Renal cortex interstitium (tissue), 11 donors: ENCODE measurements at regions not wholly inside any gene's neighbourhood (a gene's known extent, or its start where the extent isn't known, plus 50 kb on each side); places are given as distances from the start of the nearest gene placed in this dataset.

Experiments used
- DNase-seq, 11 donors: peaks; one replicate each; pipeline ENCODE4 v3.0.0-alpha.2; 2013; ENCODE audit warnings: low read depth in 9 of 11, low spot score in 4 of 11; ENCODE audit errors: extremely low read depth in 1 of 11

- DNase-seq: no peak
These were observed 96.9 kb upstream of the BHLHE23 start for GRCh38 chr20:63103402-63104311.

- no peak for DNase-seq
These were observed 96.1 kb upstream of the BHLHE23 start for GRCh38 chr20:63102721-63103375.

DNA sequence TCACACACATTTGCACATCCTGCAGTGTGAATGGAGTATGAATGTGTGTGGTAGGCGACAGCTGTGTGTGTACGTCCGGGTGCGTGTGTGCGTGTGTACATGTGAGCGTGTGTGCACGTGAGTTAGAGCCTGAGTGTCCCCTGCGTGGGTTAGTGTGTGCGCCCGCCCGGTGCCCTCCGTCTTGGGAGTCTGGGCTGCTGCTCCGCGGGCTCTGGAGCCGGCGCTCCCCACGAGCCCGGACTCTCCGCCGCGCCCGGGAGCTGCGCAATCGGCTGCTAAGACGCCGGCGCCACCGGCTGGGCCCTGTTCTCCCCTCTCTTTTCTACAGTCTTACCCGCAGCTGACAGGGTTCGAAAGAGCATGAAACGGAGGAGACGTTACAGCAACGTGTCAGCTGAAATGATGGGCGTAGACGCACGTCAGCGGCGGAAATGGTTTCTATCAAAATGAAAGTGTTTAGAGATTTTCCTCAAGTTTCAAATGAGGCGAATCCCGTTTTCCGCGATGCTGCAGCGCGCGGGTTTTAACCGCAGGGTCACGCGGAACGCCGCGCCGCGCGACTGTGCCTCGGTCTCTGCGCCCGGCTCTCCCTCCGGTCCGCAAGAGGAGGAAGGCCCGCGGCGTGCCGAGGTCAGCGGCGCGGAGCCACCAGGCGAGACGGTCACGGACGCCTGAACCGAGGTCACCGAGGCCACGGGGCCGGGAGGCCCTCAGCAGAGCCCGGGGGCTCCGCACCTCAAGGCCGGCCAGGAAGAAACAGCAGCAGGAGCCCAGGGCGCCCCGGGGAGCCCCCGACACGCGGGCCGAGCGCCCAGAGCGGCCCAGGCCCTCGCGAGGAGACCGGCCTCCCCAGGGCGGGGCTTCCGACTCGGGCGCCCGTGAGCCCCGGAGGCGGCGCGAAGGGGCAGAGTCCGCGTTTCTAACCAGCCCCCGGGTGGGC is 95.3 kb upstream of the BHLHE23 start:
- peak in 7 of 11 donors; percentile 9 to 24 (median 18) for DNase-seq

DNA sequence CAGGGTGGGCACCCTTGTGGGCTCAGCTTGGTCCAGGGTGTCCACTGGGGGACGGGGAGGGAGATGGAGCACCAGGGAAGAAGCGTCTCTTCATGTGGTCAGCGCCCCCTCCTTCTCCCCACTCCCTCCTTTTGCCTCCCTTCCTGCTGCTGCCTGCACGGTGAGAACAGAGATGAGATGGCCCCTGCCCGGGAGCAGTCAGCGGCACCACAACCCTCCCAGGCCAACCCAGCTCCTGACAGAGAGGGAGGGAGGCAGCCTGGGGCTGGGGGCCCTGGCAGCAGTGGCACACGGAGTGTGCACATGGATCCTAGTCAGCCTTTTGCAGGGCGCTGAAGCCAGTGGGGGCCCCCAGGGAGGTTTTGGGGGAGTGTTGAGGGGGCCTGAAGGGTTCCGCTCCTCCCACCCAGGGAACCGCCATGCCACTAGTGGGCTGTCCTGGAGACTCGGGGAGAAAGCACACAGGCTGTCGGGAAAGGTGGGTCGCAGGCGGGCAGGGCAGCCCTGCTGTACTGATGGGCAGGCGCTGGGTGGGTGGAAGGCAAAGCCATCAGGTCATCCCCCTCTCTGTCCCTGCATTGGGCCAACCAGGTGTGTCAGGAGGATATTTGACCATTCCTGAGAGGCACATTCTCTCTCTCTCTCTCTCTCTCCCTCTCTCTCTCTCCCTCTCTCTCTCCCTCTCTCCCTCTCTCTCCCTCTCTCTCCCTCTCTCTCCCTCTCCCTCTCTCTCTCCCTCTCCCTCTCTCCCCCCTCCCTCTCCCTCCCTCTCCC is 94.3 kb upstream of the BHLHE23 start:
- DNase-seq: no peak

GRCh38 chr20:63100174-63100925 is 93.6 kb upstream of the BHLHE23 start:
- DNase-seq: no peak

GRCh38 chr20:63099456-63100173 is 92.9 kb upstream of the BHLHE23 start:
- DNase-seq: no peak

DNA sequence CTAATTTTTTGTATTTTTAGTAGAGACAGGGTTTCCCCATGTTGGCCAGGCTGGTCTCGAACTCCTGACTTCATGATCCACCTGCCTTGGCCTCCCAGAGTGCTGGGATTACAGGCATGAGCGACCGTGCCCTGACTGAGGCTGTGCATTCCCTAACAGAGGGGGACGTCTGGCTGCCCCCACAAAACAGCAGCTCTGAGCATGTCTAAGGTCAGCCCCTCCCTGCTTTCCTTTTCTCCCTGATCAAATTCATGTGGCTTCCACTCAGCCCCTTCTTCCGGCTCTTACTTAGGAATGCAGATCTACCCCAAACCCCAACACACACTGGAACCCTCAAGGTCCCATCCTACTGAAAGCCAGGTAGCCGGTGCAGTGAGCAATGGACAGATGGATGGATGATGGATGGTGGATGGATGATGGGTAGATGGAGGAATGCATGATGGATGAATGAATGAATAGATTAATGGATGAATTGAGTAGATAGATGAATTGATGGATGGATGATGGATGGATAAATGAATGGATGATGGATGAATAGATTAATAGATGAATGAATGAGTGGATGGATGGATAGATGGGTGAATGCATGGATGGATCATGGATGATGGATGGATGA is 91.5 kb upstream of the BHLHE23 start:
- DNase-seq: no peak

- no peak for DNase-seq
These were observed 90.6 kb upstream of the BHLHE23 start for GRCh38 chr20:63097336-63097831.

- no peak for DNase-seq
These were observed 90.0 kb upstream of the BHLHE23 start for GRCh38 chr20:63096681-63097335.

DNA sequence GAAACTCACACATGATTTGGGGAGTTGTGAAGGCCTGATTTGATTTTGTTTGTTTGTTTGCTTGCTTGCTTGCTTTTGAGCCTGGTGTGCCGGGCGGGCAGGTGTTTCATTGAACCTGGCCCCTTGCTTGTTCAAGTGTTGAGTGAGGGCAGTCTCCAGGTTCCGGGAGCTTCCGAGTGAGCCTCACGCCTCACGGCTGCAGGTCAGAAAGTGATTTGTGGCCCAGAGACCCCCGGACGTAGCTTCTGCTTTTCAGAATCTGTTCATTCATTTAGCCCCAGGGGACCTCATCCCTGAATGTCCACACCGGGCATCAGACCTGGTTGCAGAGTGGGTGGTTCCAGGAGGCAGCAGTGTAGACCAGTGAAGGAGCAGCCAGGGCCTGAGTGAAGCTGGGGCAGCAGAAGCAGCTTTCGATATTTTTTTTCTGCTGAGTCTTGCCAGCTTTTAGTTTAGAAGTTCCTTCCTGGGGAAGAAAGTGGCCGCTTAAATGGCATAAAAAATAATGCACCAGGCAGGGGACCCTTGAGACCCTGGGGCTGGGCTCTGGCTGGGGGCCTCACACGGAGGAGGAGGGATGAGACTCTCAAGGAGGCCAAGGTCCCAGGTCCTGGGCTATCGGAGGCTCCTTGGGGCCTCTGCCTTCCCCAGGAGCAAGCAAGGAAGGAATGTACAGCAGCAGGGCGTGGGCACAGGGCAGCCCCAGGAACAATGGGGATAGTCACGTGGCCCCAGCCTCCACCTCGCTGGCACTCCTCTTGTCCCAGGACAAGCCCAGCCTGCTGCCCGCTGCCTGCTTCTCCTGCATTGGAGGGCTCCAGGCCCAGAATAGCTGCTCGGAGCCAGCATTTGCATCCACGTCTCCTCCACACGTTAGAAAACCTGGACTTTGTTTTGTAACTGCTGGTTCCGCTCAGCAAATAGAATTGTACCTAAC is 89.2 kb upstream of the BHLHE23 start:
- no peak for DNase-seq

GRCh38 chr20:63094767-63095499 is 88.2 kb upstream of the BHLHE23 start:
- DNase-seq: no peak

DNA sequence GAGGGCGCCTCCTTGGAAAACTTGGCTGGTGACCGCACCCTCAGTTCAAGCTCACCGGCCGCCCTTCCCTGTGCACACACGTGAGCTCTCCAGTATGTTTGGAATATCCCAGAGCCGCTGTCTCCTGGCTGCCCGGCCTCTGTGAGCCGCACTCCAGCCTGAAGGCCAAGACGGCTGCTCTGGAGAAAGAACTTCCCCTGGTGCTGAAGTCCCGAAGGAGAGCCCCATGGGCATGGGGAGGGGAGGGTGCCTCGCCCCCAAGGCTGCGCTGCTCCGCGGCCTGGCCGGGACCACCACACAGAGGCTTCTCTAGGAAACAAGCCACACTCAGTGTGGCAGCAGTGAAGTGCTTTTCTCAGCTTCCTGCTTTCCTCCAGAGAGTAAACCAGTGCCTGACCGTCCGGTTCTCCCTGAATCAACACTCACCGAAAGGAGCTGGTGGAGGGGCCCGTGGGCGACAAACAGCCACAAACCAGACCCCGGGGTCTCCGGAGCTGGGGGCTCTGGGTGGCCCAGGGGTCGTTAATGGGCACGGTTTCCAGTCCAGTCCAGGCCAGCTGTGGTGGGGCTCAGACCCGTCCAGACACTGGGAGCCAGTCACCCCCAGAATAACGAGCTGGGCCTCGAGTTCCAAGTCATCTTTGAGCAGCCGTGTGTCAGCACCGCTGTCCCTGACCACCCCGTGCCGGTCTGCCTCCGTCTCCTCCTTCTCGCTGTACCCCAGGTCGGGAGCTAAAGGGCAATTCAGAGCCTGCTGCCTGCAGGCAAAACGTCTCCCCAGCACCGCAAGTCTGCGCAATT is 87.4 kb upstream of the BHLHE23 start:
- no peak for DNase-seq

GRCh38 chr20:63092660-63093215 is 86.0 kb upstream of the BHLHE23 start:
- no peak for DNase-seq
